ENCODE measurements at regions not wholly inside any gene's neighbourhood (a gene's known extent, or its start where the extent isn't known, plus 50 kb on each side); places are given as distances from the start of the nearest gene placed in this dataset.
"Not testable (repeated sequence)": the region's sequence is repeated elsewhere in the genome, so short reads cannot be mapped to it uniquely, and the experiment has no call there.

GRCh38 chr4:12472087-12472486, 1012.1 kb downstream of the RAB28 start:
- ChIA-PET POLR2A (ENCODE audit: unreplicated experiment) (no interaction called here), CTCF (no interaction called here)
- Histone ChIP-seq H3K4me1 (replicated peaks; ENCODE audit: insufficient read depth) (no peaks in the 10 kb centered on the region), H3K36me3 (ENCODE audit: low read depth) (no peaks in the 10 kb centered on the region), H3K27ac (no peak overlapping the region), H3K79me2 (ENCODE audit: low read depth) (no peaks in the 10 kb centered on the region), H4K20me1 (ENCODE audit: insufficient read depth) (no peaks in the 10 kb centered on the region), H3K4me2 (no peak overlapping the region), H3F3A (ENCODE audit: insufficient read depth, low read depth) (no peaks in the 10 kb centered on the region), H3K4me3 (no peak overlapping the region), H3K9me2 (ENCODE audit: insufficient read depth) (no peaks in the 10 kb centered on the region), H3K27me3 (ENCODE audit: insufficient read depth, low read depth) (no peaks in the 10 kb centered on the region), H3K9me3 (ENCODE audit: insufficient read depth, low read depth) (no peaks in the 10 kb centered on the region), H2AFZ (no peak overlapping the region)
- TF ChIP-seq, protein P1, sequence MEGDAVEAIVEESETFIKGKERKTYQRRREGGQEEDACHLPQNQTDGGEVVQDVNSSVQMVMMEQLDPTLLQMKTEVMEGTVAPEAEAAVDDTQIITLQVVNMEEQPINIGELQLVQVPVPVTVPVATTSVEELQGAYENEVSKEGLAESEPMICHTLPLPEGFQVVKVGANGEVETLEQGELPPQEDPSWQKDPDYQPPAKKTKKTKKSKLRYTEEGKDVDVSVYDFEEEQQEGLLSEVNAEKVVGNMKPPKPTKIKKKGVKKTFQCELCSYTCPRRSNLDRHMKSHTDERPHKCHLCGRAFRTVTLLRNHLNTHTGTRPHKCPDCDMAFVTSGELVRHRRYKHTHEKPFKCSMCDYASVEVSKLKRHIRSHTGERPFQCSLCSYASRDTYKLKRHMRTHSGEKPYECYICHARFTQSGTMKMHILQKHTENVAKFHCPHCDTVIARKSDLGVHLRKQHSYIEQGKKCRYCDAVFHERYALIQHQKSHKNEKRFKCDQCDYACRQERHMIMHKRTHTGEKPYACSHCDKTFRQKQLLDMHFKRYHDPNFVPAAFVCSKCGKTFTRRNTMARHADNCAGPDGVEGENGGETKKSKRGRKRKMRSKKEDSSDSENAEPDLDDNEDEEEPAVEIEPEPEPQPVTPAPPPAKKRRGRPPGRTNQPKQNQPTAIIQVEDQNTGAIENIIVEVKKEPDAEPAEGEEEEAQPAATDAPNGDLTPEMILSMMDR (conservative IDR thresholded peaks at IDR 0.05), result no peak
- TF ChIP-seq EZH2 (IDR thresholded peaks at IDR 0.05; ENCODE audit: low read depth), result no peak
- BruUV-seq (replicated peaks), result no TSS peak
- DNase-seq, result no peak
- intact Hi-C loops (cut with micrococcal nuclease; ENCODE audit: unreplicated experiment), result no loop called here

DNA sequence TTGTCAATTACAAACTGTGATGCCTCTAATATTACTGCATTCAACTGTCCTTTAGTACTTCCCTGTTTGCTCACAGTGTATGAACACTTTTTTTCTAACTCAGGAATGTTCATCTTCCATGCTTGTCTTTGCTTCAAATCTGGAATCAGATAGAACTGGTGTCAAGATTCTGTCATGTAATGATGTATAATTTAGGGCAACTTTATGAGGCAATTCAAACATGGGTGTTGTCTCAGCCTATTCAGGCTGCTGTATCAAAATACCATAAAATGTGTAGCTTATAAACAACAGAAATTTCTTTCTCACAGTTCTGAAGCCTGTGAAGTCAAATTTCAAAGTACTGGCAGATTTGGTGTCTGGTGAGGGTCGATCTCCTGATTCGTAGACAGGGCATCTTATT, 1012.9 kb downstream of the RAB28 start:
- H2AFZ ChIP-seq, result no peak overlapping the region
- H3K27ac ChIP-seq, result no peak overlapping the region
- POLR2A ChIA-PET (ENCODE audit: unreplicated experiment), result no interaction called here
- CTCF ChIA-PET, result no interaction called here
- no peaks in the 10 kb centered on the region for H3K9me2 ChIP-seq (ENCODE audit: insufficient read depth)
- no peak overlapping the region for H3K4me3 ChIP-seq
- H3K4me2 ChIP-seq, result no peak overlapping the region
- H3K36me3 ChIP-seq (ENCODE audit: low read depth), result no peaks in the 10 kb centered on the region
- DNase-seq, result no peak
- H3K4me1 ChIP-seq (replicated peaks; ENCODE audit: insufficient read depth), result no peaks in the 10 kb centered on the region
- BruUV-seq (replicated peaks), result no TSS peak
- no peaks in the 10 kb centered on the region for H4K20me1 ChIP-seq (ENCODE audit: insufficient read depth)
- no peaks in the 10 kb centered on the region for H3F3A ChIP-seq (ENCODE audit: insufficient read depth, low read depth)
- intact Hi-C loops (cut with micrococcal nuclease; ENCODE audit: unreplicated experiment), result no loop called here
- no peak for TF ChIP-seq EZH2 (IDR thresholded peaks at IDR 0.05; ENCODE audit: low read depth)
- TF ChIP-seq, protein P1 (conservative IDR thresholded peaks at IDR 0.05), result no peak
- no peaks in the 10 kb centered on the region for H3K79me2 ChIP-seq (ENCODE audit: low read depth)
- H3K9me3 ChIP-seq (ENCODE audit: insufficient read depth, low read depth), result no peaks in the 10 kb centered on the region
- H3K27me3 ChIP-seq (ENCODE audit: insufficient read depth, low read depth), result no peaks in the 10 kb centered on the region

- H3K27ac ChIP-seq; H3K79me2 ChIP-seq (ENCODE audit: low read depth); H3K4me2 ChIP-seq; H4K20me1 ChIP-seq (ENCODE audit: insufficient read depth); BruUV-seq (replicated peaks); DNase-seq; H3K9me2 ChIP-seq (ENCODE audit: insufficient read depth); H3K27me3 ChIP-seq (ENCODE audit: insufficient read depth, low read depth); CTCF ChIA-PET; POLR2A ChIA-PET (ENCODE audit: unreplicated experiment); H3F3A ChIP-seq (ENCODE audit: insufficient read depth, low read depth); H3K4me3 ChIP-seq; H3K9me3 ChIP-seq (ENCODE audit: insufficient read depth, low read depth); H3K4me1 ChIP-seq (replicated peaks; ENCODE audit: insufficient read depth); intact Hi-C loops (cut with micrococcal nuclease; ENCODE audit: unreplicated experiment); H2AFZ ChIP-seq; H3K36me3 ChIP-seq (ENCODE audit: low read depth): not testable (repeated sequence)
Measured at GRCh38 chr4:12461576-12461975, 1022.6 kb downstream of the RAB28 start.

GRCh38 chr4:12459126-12459525, 1025.0 kb downstream of the RAB28 start:
- BruUV-seq (replicated peaks), result no TSS peak
- no peak overlapping the region for H3K4me3 ChIP-seq
- TF ChIP-seq, protein P1 (conservative IDR thresholded peaks at IDR 0.05), result no peak
- no peak for TF ChIP-seq EZH2 (IDR thresholded peaks at IDR 0.05; ENCODE audit: low read depth)
- H3K27me3 ChIP-seq (ENCODE audit: insufficient read depth, low read depth), result no peaks in the 10 kb centered on the region
- no peaks in the 10 kb centered on the region for H3K79me2 ChIP-seq (ENCODE audit: low read depth)
- POLR2A ChIA-PET (ENCODE audit: unreplicated experiment), result no interaction called here
- CTCF ChIA-PET, result no interaction called here
- no peaks in the 10 kb centered on the region for H3K4me1 ChIP-seq (replicated peaks; ENCODE audit: insufficient read depth)
- no peaks in the 10 kb centered on the region for H3F3A ChIP-seq (ENCODE audit: insufficient read depth, low read depth)
- H3K9me2 ChIP-seq (ENCODE audit: insufficient read depth), result no peaks in the 10 kb centered on the region
- intact Hi-C loops (cut with micrococcal nuclease; ENCODE audit: unreplicated experiment), result no loop called here
- H4K20me1 ChIP-seq (ENCODE audit: insufficient read depth), result no peaks in the 10 kb centered on the region
- H3K4me2 ChIP-seq, result no peak overlapping the region
- H2AFZ ChIP-seq, result no peak overlapping the region
- no peak overlapping the region for H3K27ac ChIP-seq
- DNase-seq, result no peak
- H3K36me3 ChIP-seq (ENCODE audit: low read depth), result no peaks in the 10 kb centered on the region
- H3K9me3 ChIP-seq (ENCODE audit: insufficient read depth, low read depth), result no peaks in the 10 kb centered on the region

Measured in PC-9 (cell line).